HG02852 (cell line): ENCODE measurements at regions not wholly inside any gene's neighbourhood (a gene's known extent, or its start where the extent isn't known, plus 50 kb on each side); places are given as distances from the start of the nearest gene placed in this dataset.

Experiments
- ATAC-seq: cut with Tn5 transposase; IDR thresholded peaks from one replicate; pipeline ENCODE4 v1.9.1; 2021; ENCODE audit warnings: mild to moderate bottlenecking, moderate library complexity; ENCODE audit not compliant: unreplicated experiment

GRCh38 chr4:46441136-46441859 lies 51.4 kb upstream of the GABRA2 start:
- no peak for ATAC-seq
